ENCODE measurements at regions not wholly inside any gene's neighbourhood (a gene's known extent, or its start where the extent isn't known, plus 50 kb on each side); places are given as distances from the start of the nearest gene placed in this dataset.

DNA sequence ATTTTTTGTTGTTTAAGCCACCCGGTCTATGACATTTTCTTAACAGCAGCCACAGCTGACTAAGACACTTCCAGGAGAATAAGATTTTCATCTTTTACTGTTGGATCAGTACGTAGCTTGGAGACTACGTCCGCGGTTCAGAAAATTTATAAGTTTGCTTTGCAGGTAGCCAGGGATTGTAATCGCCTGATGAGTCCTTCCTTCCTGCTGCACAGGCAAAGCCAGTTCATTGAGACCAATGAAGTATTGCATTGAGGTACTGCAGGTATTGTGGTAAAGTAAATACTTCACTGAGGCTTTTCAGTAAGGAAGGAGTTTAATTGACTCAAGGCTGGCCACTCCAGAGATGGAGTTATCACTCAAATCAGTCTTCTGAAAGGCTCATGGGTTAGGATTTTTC, 269.4 kb upstream of the ELAC2 start:
- no peak for TF ChIP-seq EZH2 (IDR thresholded peaks at IDR 0.05; ENCODE audit: borderline replicate concordance, low read depth, low read length, poor library complexity, severe bottlenecking)
- TF ChIP-seq, protein P1, sequence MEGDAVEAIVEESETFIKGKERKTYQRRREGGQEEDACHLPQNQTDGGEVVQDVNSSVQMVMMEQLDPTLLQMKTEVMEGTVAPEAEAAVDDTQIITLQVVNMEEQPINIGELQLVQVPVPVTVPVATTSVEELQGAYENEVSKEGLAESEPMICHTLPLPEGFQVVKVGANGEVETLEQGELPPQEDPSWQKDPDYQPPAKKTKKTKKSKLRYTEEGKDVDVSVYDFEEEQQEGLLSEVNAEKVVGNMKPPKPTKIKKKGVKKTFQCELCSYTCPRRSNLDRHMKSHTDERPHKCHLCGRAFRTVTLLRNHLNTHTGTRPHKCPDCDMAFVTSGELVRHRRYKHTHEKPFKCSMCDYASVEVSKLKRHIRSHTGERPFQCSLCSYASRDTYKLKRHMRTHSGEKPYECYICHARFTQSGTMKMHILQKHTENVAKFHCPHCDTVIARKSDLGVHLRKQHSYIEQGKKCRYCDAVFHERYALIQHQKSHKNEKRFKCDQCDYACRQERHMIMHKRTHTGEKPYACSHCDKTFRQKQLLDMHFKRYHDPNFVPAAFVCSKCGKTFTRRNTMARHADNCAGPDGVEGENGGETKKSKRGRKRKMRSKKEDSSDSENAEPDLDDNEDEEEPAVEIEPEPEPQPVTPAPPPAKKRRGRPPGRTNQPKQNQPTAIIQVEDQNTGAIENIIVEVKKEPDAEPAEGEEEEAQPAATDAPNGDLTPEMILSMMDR (conservative IDR thresholded peaks at IDR 0.05; ENCODE audit: low read depth, low read length): no peak

All from A673 (cell line).